ENCODE measurements at regions not wholly inside any gene's neighbourhood (a gene's known extent, or its start where the extent isn't known, plus 50 kb on each side); places are given as distances from the start of the nearest gene placed in this dataset.

DNA sequence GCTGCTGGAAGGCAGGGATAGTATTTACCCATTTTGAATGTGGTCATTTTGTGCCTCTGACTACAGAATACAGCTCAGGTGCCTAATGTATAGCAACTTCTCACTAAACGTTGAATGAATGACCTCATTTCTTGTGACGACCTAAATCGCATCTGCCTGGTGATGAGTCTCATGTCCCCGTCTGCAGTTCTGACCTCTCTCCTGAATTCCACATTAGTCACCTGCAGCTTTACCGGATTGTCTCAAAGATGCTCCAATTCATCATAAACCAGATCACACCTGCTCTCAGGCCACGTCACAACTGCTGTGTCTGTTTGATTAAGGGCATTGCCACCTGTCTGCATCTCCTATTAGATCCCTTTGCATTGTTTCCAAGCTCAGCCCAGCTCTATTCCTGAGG lies 133.6 kb upstream of the MYT1L start:
- no peak for TF ChIP-seq POLR2AphosphoS5 (IDR thresholded peaks at IDR 0.05)
- TF ChIP-seq, protein P1, sequence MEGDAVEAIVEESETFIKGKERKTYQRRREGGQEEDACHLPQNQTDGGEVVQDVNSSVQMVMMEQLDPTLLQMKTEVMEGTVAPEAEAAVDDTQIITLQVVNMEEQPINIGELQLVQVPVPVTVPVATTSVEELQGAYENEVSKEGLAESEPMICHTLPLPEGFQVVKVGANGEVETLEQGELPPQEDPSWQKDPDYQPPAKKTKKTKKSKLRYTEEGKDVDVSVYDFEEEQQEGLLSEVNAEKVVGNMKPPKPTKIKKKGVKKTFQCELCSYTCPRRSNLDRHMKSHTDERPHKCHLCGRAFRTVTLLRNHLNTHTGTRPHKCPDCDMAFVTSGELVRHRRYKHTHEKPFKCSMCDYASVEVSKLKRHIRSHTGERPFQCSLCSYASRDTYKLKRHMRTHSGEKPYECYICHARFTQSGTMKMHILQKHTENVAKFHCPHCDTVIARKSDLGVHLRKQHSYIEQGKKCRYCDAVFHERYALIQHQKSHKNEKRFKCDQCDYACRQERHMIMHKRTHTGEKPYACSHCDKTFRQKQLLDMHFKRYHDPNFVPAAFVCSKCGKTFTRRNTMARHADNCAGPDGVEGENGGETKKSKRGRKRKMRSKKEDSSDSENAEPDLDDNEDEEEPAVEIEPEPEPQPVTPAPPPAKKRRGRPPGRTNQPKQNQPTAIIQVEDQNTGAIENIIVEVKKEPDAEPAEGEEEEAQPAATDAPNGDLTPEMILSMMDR (IDR thresholded peaks at IDR 0.05): no peak
